Small intestine (tissue), 7 donors: ENCODE measurements at regions not wholly inside any gene's neighbourhood (a gene's known extent, or its start where the extent isn't known, plus 50 kb on each side); places are given as distances from the start of the nearest gene placed in this dataset.
A peak's percentile ranks its signal among the peaks of the same experiment; 100 is the strongest.

Experiments
- DNase-seq, 2 donors: peaks; one replicate each; pipeline versions ENCODE4 v3.0.0 to v3.0.0-alpha.2; 2013
- FAIRE-seq: peaks from 2 replicates; lab custom pipeline; 2012; peaks lifted over from hg19 to GRCh38; lab: Jason Lieb, UNC
- H3K27ac ChIP-seq, 3 donors: one replicate each; pipeline ENCODE4 v1.5.1; 2013; ENCODE audit warnings: low read length in 2 of 3, mild to moderate bottlenecking in 2 of 3, control low read depth in 1 of 3, inconsistent platforms in 1 of 3, low read depth in 1 of 3, moderate library complexity in 1 of 3
- H3K27me3 ChIP-seq, 3 donors: one replicate each; pipeline ENCODE4 v1.6.1; 2013; ENCODE audit warnings: low read length in 3 of 3, inconsistent platforms in 1 of 3; ENCODE audit not compliant: control insufficient read depth in 3 of 3, insufficient read depth in 3 of 3
- H3K36me3 ChIP-seq, 3 donors: one replicate each; pipeline ENCODE4 v1.6.1; 2013; ENCODE audit warnings: low read length in 3 of 3, inconsistent platforms in 1 of 3, low read depth in 1 of 3, mild to moderate bottlenecking in 1 of 3, moderate library complexity in 1 of 3; ENCODE audit not compliant: control insufficient read depth in 3 of 3, insufficient read depth in 2 of 3
- H3K4me1 ChIP-seq, 3 donors: one replicate each; pipeline ENCODE4 v1.6.1; 2013; ENCODE audit warnings: low read length in 2 of 3, inconsistent platforms in 1 of 3, low read depth in 1 of 3, mild to moderate bottlenecking in 1 of 3, moderate library complexity in 1 of 3; ENCODE audit not compliant: control insufficient read depth in 3 of 3, insufficient read depth in 2 of 3
- H3K4me3 ChIP-seq, 3 donors: one replicate each; pipeline ENCODE4 v1.5.1; 2013; ENCODE audit warnings: low read length in 3 of 3, control low read depth in 1 of 3, inconsistent platforms in 1 of 3, low read depth in 1 of 3, mild to moderate bottlenecking in 1 of 3, moderate library complexity in 1 of 3
- H3K9me3 ChIP-seq, 2 donors: one replicate each; pipeline ENCODE4 v1.6.1; 2013; ENCODE audit warnings: low read depth in 1 of 2, low read length in 1 of 2; ENCODE audit not compliant: control insufficient read depth in 2 of 2, insufficient read depth in 1 of 2
- WGBS, 3 donors: extraction: QIAGEN DNeasy Blood & Tissue Kit; methylation state at CpG; one replicate each; pipeline ENCODE4 v1.1.7; 2013; 5-methylcytosine and 5-hydroxymethylcytosine counted together
- donor health status: healthy with polysubstance abuse.
- donor health status: control.
- donor health status: control.
- donor health status: Bipolar disorder and iron deficiency.
- donor health status: healthy.

DNA sequence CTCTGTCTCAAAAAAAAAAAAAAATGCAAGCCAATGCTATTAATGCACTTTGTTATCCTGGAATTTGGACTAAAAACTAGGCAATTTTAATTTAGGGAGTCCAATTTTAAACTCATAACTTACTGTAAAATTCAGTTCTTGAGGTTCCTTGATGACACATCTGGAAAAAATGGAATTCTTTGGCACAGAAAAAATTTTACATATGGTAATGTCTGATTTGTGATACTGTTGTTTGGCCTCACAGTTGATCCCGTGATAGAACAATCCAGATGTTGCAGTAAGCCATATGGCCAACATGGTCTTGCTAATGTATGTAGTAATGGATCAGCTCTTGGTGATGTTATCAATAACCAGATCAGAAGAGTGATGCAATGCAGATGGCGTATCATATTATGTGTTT lies 1089.8 kb downstream of the FLRT2 start:
- H3K4me1 ChIP-seq: no peaks in the 10 kb centered on the region
- no peak overlapping the region for H3K4me3 ChIP-seq
- peaks cover 0 to 3% of the 10 kb centered on the region in 2 donors for H3K9me3 ChIP-seq
- no peak for DNase-seq
- H3K27ac ChIP-seq: no peak overlapping the region
- no peaks in the 10 kb centered on the region for H3K27me3 ChIP-seq
- no peaks in the 10 kb centered on the region for H3K36me3 ChIP-seq
- no peak for FAIRE-seq
- WGBS, 3 donors: 55 to 72% (median 70%) methylated on average over 2 of the region's 2 CpGs

DNA sequence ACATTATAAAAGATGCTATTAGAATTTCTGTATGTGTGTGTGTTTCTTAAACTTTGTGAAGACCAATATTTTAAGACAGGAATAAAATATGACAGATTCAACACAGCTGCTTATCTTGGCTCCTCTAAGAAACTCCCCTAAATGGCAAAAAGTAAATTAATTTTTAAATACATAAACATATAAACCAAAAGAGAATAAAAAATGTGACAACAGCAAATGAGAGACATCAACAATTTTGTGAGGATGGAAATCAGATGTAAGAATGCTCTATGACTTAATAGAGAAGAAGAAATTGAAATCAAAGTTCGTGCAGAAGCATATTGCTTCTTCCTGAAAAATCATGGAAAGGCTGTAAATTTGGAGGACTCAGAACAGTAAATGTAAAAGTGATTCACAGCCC lies 1083.8 kb downstream of the FLRT2 start:
- H3K36me3 ChIP-seq: no peaks in the 10 kb centered on the region
- H3K27ac ChIP-seq: no peak overlapping the region
- H3K27me3 ChIP-seq: no peaks in the 10 kb centered on the region
- no peaks in the 10 kb centered on the region for H3K4me1 ChIP-seq
- DNase-seq (no peak), FAIRE-seq (no peak)
- H3K9me3 ChIP-seq: no peaks in the 10 kb centered on the region
- WGBS, 3 donors: 23 to 45% (median 39%) methylated on average over 1 of the region's 1 CpG
- no peak overlapping the region for H3K4me3 ChIP-seq

DNA sequence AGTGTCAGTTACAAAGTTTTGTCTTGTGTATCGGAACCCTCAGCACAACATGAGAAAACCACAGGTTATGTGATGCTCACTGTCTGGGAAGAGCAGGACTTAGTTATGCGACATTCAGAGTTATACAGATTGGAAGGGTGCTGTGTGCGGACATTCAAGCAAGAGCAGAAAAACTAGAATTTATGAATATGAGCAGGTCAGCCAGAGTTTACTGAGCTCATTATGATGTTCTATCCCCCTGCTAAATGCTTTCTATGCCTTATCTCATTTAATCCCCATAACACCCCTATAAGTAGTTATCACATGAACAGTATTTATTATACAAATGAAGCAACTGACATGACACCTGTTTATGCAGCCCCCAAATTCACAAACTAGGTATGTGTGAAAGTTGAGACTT lies 1083.2 kb downstream of the FLRT2 start:
- DNase-seq (no peak), FAIRE-seq (no peak)
- Histone ChIP-seq H3K4me1 (no peaks in the 10 kb centered on the region), H3K27ac (no peak overlapping the region), H3K9me3 (no peaks in the 10 kb centered on the region), H3K36me3 (no peaks in the 10 kb centered on the region), H3K27me3 (no peaks in the 10 kb centered on the region), H3K4me3 (no peak overlapping the region)
- 86 to 87% (median 87%) methylated on average over 3 of the region's 3 CpGs for WGBS, 3 donors

DNA sequence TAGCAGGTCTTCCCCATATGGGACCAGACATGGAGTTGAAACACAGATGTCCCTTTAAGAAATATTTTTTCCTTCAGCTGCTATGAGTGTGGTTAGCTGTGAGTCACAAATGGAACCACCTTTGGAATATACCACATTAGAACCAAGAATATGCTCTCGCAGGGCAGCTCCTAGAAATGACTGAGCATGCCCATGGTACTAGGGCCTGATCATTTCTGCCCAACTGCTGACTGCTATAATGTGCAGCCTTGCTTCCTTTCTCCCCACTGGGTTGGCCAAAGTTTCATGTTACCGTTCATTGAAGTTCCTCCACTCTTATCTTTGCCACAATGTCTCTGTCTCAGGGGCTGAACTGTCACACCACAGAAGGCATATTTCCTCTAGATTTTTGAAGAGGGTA lies 1074.6 kb downstream of the FLRT2 start:
- FAIRE-seq (no peak), DNase-seq (no peak)
- Histone ChIP-seq H3K27me3 (no peaks in the 10 kb centered on the region), H3K36me3 (no peaks in the 10 kb centered on the region), H3K9me3 (no peaks in the 10 kb centered on the region), H3K27ac (no peak overlapping the region), H3K4me1 (no peaks in the 10 kb centered on the region), H3K4me3 (no peak overlapping the region)
- WGBS, 3 donors: 70 to 85% (median 75%) methylated on average over 2 of the region's 2 CpGs

DNA sequence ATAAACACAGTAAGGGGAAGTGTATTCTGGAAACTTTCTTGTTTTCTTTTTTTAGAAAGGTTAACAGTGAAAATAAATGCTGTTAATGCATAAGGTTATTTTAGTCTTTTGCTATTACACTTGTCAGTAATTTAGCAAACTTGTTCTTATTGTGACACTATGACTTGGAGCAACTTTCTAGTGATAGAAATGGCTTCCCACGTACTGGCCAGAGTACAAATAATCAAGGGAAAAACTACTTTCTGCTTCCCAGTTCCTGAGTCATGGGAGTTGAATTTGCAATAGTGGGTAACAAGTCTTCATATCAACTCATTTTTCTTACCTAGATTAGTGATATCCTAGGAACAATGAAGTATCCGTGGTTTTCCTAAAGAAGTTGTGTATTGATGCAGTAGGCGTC lies 1072.3 kb downstream of the FLRT2 start:
- Histone ChIP-seq H3K9me3 (peaks cover 0 to 1% of the 10 kb centered on the region in 2 donors), H3K4me3 (no peak overlapping the region), H3K27me3 (no peaks in the 10 kb centered on the region), H3K27ac (no peak overlapping the region), H3K36me3 (no peaks in the 10 kb centered on the region), H3K4me1 (no peaks in the 10 kb centered on the region)
- no peak for FAIRE-seq
- DNase-seq: no peak
- 72 to 74% (median 72%) methylated on average over 3 of the region's 3 CpGs for WGBS, 3 donors

DNA sequence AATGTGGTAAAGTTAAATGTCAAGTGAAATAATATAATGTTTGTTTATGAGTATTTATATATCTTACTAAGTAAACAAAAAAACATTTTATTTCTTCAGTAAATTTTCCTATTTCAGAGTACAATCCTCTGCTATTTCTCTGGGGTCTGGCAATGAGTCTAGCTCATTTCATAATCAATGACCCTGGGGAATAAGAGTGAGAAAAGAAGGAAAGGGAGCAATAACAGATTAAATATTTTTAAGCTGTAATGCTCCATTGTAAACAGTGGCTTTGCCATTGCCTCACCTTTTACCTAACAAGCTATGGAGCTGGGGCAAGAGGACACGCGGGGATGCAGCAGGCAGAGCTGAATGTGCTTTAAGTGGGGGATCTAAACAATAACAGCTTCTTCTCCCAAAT lies 1071.9 kb downstream of the FLRT2 start:
- 88 to 93% (median 93%) methylated on average over 2 of the region's 2 CpGs for WGBS, 3 donors
- FAIRE-seq: no peak
- DNase-seq: no peak

DNA sequence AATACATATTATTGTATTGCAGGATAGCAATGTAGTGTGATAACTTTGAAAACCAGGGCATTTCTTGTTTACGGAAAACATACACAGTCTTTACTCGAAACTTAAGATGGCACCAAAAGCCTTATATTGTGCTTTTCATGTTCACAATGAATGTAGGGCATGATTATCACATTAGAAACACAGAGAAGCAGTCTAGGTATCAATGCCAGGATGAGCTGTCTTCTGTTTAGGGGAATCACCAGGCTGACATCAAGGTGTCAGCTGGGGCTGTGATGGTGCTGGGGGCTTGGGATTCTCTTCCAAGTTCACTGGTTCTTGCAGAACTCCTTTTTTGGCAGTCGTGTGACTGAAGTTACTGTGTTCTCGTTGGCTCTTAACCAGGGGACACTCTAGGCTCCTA lies 1067.3 kb downstream of the FLRT2 start:
- DNase-seq (no peak), FAIRE-seq (no peak)
- Histone ChIP-seq H3K36me3 (no peaks in the 10 kb centered on the region), H3K4me3 (no peak overlapping the region), H3K27me3 (no peaks in the 10 kb centered on the region), H3K4me1 (no peaks in the 10 kb centered on the region), H3K27ac (no peak overlapping the region), H3K9me3 (peaks cover 1 to 2% of the 10 kb centered on the region in 2 donors)
- 70 to 82% (median 77%) methylated on average over 4 of the region's 4 CpGs for WGBS, 3 donors

More for the DNA sequence above, 1071.9 kb downstream of the FLRT2 start:
- H3K9me3 ChIP-seq: peaks cover 0 to 1% of the 10 kb centered on the region in 2 donors
- no peaks in the 10 kb centered on the region for H3K4me1 ChIP-seq
- H3K27me3 ChIP-seq: no peaks in the 10 kb centered on the region
- H3K4me3 ChIP-seq: no peak overlapping the region
- H3K27ac ChIP-seq: no peak overlapping the region
- H3K36me3 ChIP-seq: no peaks in the 10 kb centered on the region

DNA sequence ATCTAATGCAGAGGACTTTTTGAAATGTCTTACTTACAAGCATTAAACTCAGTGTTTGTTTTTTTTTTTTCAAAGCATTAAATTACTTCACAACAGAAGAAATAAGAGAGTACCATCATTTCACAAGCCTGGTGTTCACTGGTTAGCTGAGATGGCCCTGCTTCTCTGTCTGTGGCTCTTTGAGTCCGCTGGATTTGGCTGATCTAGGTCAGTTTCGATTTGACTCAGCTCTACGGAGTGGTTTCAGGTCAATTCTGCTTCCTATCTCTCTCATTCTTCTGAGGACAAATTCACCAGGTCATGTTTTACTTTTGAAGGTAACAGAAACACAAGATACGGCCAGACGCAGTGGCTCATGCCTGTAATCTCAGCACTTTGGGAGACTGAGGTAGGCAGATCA lies 1066.1 kb downstream of the FLRT2 start:
- 78 to 90% (median 83%) methylated on average over 5 of the region's 5 CpGs for WGBS, 3 donors
- peaks cover 1 to 2% of the 10 kb centered on the region in 2 donors for H3K9me3 ChIP-seq
- no peak overlapping the region for H3K4me3 ChIP-seq
- H3K27me3 ChIP-seq: no peaks in the 10 kb centered on the region
- H3K36me3 ChIP-seq: no peaks in the 10 kb centered on the region
- H3K27ac ChIP-seq: no peak overlapping the region
- FAIRE-seq (no peak), DNase-seq (peak in 1 of 2 donors; percentile 6)
- H3K4me1 ChIP-seq: no peaks in the 10 kb centered on the region

DNA sequence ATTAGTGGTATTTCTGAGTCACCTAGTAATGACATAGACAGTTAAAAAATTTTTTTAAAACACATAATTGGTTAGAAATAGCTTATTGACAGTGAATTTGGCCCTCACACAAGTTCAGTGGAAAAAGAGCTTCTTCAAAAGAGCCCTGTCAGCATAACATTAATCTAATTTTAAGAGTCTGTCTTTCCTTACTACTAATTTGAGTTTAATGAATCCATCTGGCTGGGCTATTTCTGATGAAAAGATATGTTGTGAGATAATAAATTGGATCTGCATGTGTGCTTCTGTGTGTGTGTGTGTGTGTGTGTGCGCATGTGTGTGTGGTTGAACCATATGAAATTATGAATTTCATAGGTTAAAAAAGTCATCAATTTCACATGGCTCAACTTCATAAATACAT lies 1045.2 kb downstream of the FLRT2 start:
- H3K27ac ChIP-seq: no peak overlapping the region
- no peak for DNase-seq
- WGBS, 3 donors: 90 to 96% (median 94%) methylated on average over 1 of the region's 1 CpG
- no peaks in the 10 kb centered on the region for H3K36me3 ChIP-seq
- H3K4me1 ChIP-seq: no peaks in the 10 kb centered on the region
- H3K9me3 ChIP-seq: peaks cover 0 to 9% of the 10 kb centered on the region in 2 donors
- H3K27me3 ChIP-seq: no peaks in the 10 kb centered on the region
- H3K4me3 ChIP-seq: no peak overlapping the region
- FAIRE-seq: no peak
